ENCODE measurements at regions not wholly inside any gene's neighbourhood (a gene's known extent, or its start where the extent isn't known, plus 50 kb on each side); places are given as distances from the start of the nearest gene placed in this dataset.

GRCh38 chr16:65773301-65773874 is 593.1 kb upstream of the CDH5 start:
- intact Hi-C loops (cut with DNase I) = no loop called here
- TF ChIP-seq EP300 (IDR thresholded peaks at IDR 0.05) (no peak), CTCF (IDR thresholded peaks at IDR 0.05) (no peak), POLR2AphosphoS5 (IDR thresholded peaks at IDR 0.05) (no peak), POLR2A (IDR thresholded peaks at IDR 0.05; ENCODE audit: low read depth) (no peak)
- Histone ChIP-seq H3K4me3 (no peak overlapping the region), H3K9me3 (peaks cover 0 to 20% (median 6%) of the 10 kb centered on the region in 4 donors), H3K27me3 (no peaks in the 10 kb centered on the region), H3K4me1 (no peaks in the 10 kb centered on the region), H3K36me3 (no peaks in the 10 kb centered on the region), H3K27ac (replicated peaks in 1 of 4) (no peak overlapping the region)
- 83% methylated on average over 8 of the region's 10 CpGs for WGBS
- no peak for DNase-seq (ENCODE audit: extremely low spot score)

- Histone ChIP-seq H3K27me3 (no peaks in the 10 kb centered on the region), H3K27ac (replicated peaks in 1 of 4) (no peak overlapping the region), H3K4me1 (no peaks in the 10 kb centered on the region), H3K36me3 (no peaks in the 10 kb centered on the region), H3K4me3 (no peak overlapping the region), H3K9me3 (peaks cover 0 to 18% (median 6%) of the 10 kb centered on the region in 4 donors)
- intact Hi-C loops (cut with DNase I) = no loop called here
- no peak for DNase-seq (ENCODE audit: extremely low spot score)
- 79% methylated on average over 5 of the region's 5 CpGs for WGBS
- TF ChIP-seq EP300 (IDR thresholded peaks at IDR 0.05) (no peak), POLR2AphosphoS5 (IDR thresholded peaks at IDR 0.05) (no peak), CTCF (IDR thresholded peaks at IDR 0.05) (no peak), POLR2A (IDR thresholded peaks at IDR 0.05; ENCODE audit: low read depth) (no peak)
Measured at GRCh38 chr16:65772134-65772732, 594.3 kb upstream of the CDH5 start.

- no peak for DNase-seq (ENCODE audit: extremely low spot score)
- peaks cover 0 to 12% (median 3%) of the 10 kb centered on the region in 4 donors for H3K9me3 ChIP-seq
- intact Hi-C loops (cut with DNase I) = no loop called here
- 35% methylated on average over 1 of the region's 1 CpG for WGBS
- TF ChIP-seq POLR2A (IDR thresholded peaks at IDR 0.05; ENCODE audit: low read depth) (no peak), EP300 (IDR thresholded peaks at IDR 0.05) (no peak), CTCF (IDR thresholded peaks at IDR 0.05) (no peak), POLR2AphosphoS5 (IDR thresholded peaks at IDR 0.05) (no peak)
- H3K4me3 ChIP-seq = no peak overlapping the region
- H3K27me3 ChIP-seq = no peaks in the 10 kb centered on the region
- H3K4me1 ChIP-seq = no peaks in the 10 kb centered on the region
- no peak overlapping the region for H3K27ac ChIP-seq (replicated peaks in 1 of 4)
- no peaks in the 10 kb centered on the region for H3K36me3 ChIP-seq
Measured at GRCh38 chr16:65771707-65772106, 594.8 kb upstream of the CDH5 start.

- Histone ChIP-seq H3K4me3 (no peak overlapping the region), H3K36me3 (no peaks in the 10 kb centered on the region), H3K9me3 (peaks cover 0 to 8% (median 3%) of the 10 kb centered on the region in 4 donors), H3K4me1 (no peaks in the 10 kb centered on the region), H3K27ac (replicated peaks in 1 of 4) (no peak overlapping the region), H3K27me3 (no peaks in the 10 kb centered on the region)
- no peak for TF ChIP-seq CTCF (IDR thresholded peaks at IDR 0.05)
- no peak for TF ChIP-seq POLR2AphosphoS5 (IDR thresholded peaks at IDR 0.05)
- TF ChIP-seq EP300 (IDR thresholded peaks at IDR 0.05) = no peak
- TF ChIP-seq POLR2A (IDR thresholded peaks at IDR 0.05; ENCODE audit: low read depth) = no peak
- WGBS = 100% methylated on average over 1 of the region's 1 CpG
- DNase-seq (ENCODE audit: extremely low spot score) = no peak
- intact Hi-C loops (cut with DNase I) = no loop called here
Measured at GRCh38 chr16:65770752-65771151, 595.7 kb upstream of the CDH5 start.
